AG04449 (cell line): ENCODE measurements at regions not wholly inside any gene's neighbourhood (a gene's known extent, or its start where the extent isn't known, plus 50 kb on each side); places are given as distances from the start of the nearest gene placed in this dataset.

Experiments used
- CTCF ChIA-PET: fragments of 350-600 bp; formaldehyde crosslinking; extraction: SDS; loops from one replicate; lab custom pipeline; 2021; ENCODE audit warnings: antibody characterized with exemption; lab: Yijun Ruan, JAX
- POLR2A ChIA-PET: fragments of 400-600, 350-600 bp; formaldehyde crosslinking; extraction: SDS; loops from one replicate; lab custom pipeline; 2020; ENCODE audit warnings: antibody characterized with exemption, inconsistent platforms; lab: Yijun Ruan, JAX
- DNase-seq: peaks from one replicate; pipeline ENCODE4 v3.0.0-alpha.2; 2010; ENCODE audit warnings: low read depth, low spot score
- H3K4me3 ChIP-seq: 2 replicates; pipeline ENCODE4 v1.5.1; 2011; ENCODE audit warnings: low read depth, mild to moderate bottlenecking, control low read depth, low read length
- CTCF ChIP-seq: IDR thresholded peaks from one replicate; pipeline ENCODE4 v1.5.1; 2011; ENCODE audit warnings: mild to moderate bottlenecking, moderate library complexity, low read length, control low read depth, inconsistent platforms; ENCODE audit not compliant: insufficient read depth; ENCODE audit errors: missing control alignments

GRCh38 chr1:18037651-18038050, 69.9 kb upstream of the IGSF21 start:
- TF ChIP-seq CTCF = no peak
- POLR2A ChIA-PET = no interaction called here
- DNase-seq = no peak
- no peak overlapping the region for H3K4me3 ChIP-seq
- CTCF ChIA-PET = no interaction called here

GRCh38 chr1:18038051-18038450, 69.5 kb upstream of the IGSF21 start:
- DNase-seq = no peak
- no peak overlapping the region for H3K4me3 ChIP-seq
- CTCF ChIA-PET = no interaction called here
- TF ChIP-seq CTCF = no peak
- POLR2A ChIA-PET = no interaction called here

DNA sequence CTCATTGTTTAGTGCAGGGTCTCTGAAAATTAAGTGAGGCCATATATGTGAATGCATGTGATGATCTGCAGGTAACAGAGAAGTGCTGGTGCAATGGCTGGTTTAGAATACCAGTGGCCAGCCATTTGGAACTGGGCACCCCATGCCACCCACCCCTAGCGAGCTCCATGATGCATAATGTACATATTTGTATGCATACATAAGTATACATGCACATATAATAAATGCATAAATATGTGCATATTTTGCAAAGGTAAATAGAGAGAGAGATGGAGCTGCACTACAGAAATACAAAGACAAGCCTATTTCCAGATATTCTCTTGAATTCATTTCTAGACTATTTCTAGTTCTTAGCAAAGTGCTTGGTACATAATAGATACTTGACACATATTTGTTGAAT, 68.5 kb upstream of the IGSF21 start:
- ChIA-PET CTCF (no interaction called here), POLR2A (no interaction called here)
- TF ChIP-seq CTCF = no peak
- no peak for DNase-seq
- no peak overlapping the region for H3K4me3 ChIP-seq

DNA sequence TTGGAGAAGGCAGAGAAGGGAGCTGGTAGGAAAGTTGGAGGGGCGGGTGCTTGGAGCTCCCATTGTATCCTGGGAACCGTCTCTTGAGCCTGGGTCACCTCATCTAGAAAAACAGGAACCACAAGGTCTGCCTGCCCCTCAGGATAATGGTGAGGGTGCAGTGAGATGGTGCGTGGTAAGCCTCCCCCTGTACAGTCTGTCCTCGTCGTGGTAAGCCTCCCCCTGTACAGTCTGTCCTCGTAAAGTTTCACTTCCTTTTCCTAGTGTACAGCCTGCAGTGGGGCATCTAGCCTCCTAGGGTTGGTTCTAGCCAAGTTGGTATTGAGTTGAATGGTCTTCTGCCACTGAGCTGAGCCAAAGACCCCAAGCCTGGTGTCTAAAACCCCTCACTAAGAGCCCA, 66.5 kb upstream of the IGSF21 start:
- no peak for DNase-seq
- ChIA-PET CTCF (interaction anchor here (0.5 kb wide), 1 partner anchor 391 kb away, joined by 3 read pairs; no protein-coding TSS in a partner anchor), POLR2A (no interaction called here)
- no peak overlapping the region for H3K4me3 ChIP-seq
- TF ChIP-seq CTCF = no peak

DNA sequence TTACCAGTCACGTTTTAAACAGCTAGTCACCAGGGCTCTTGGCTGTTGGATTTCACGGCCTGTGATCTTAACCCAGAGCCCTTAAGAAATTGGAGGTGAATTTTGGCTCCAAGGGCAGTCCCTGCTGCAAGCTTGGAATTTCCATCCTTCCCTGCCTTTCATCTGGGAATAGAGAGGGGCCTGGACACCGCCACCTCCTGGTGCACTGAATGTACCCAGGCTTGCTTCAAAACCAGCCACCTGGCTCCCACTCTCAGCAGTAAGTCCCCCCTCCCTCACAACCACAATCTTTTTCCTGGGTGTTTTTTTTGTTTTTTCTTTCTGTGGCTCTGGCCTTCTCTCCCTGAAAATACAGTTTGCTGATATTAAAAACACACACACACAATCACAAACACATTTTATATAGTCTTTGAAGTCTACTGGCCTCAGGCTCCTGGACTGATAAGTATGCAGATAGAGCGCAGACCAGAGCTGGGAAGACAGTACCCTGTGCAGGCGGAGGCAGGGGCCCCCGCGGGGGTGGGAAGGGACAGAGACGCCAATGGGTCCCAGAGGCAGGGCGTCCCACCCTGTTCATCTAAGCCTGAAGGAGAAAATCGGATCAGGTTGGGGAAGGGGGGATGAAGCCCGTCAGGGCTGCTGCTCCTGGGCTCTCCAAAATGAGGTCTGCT, 65.8 kb upstream of the IGSF21 start:
- TF ChIP-seq CTCF = no peak
- no peak overlapping the region for H3K4me3 ChIP-seq
- ChIA-PET POLR2A (no interaction called here), CTCF (no interaction called here)
- DNase-seq = no peak

DNA sequence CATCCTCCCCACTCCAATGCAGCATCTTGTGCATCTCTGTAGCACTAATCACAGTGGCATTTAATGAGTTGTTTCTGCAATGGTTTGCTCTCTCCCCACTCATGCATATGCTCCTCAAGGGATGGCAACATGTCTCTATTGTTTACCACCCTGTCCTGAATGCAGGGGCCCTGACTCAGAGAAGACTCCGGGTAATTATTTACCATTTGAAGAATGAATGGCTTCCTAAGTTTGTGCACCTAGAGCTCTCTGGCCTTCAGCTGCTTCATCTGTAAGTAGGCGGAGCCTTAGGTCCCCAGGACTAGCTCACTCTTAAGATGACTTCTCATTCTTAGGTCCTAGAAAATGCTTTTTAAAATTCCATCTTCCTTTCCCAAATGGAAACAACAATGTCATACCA, 63.7 kb upstream of the IGSF21 start:
- CTCF ChIA-PET = interaction anchor here (0.6 to 1.0 kb wide), 2 partner anchors 382 to 556 kb away, joined by 3 to 4 read pairs; no protein-coding TSS in a partner anchor
- no peak for DNase-seq
- no peak for TF ChIP-seq CTCF
- POLR2A ChIA-PET = no interaction called here
- H3K4me3 ChIP-seq = no peak overlapping the region
